IMR-90 (cell line): ENCODE measurements at regions not wholly inside any gene's neighbourhood (a gene's known extent, or its start where the extent isn't known, plus 50 kb on each side); places are given as distances from the start of the nearest gene placed in this dataset.

Source experiments
- ATAC-seq: fragments of 200-7000 bp; cut with Tn5 transposase; 2 replicates; pipeline ENCODE4 v1.9.1; 2020; ENCODE audit warnings: low read depth, mild to moderate bottlenecking, moderate library complexity
- BruUV-seq: library from RNA; stranded (reverse); fragments of 400-500 nt; replicated peaks from 2 replicates; lab custom pipeline; 2021; lab: Mats Ljungman, UMichigan
- CTCF ChIA-PET: fragments of 300-600 bp; formaldehyde crosslinking; extraction: SDS; loops from one replicate; lab custom pipeline; 2021; ENCODE audit warnings: antibody characterized with exemption; lab: Yijun Ruan, JAX
- POLR2A ChIA-PET: fragments of 300-600 bp; sonication (Branson Sonifier 250); formaldehyde crosslinking; loops from one replicate; lab custom pipeline; 2022; ENCODE audit warnings: antibody characterized with exemption; ENCODE audit not compliant: unreplicated experiment; lab: Charles Lee
- DNase-seq: peaks from one replicate; pipeline ENCODE4 v3.0.0; 2013
- H2AFZ ChIP-seq: replicated peaks from 2 replicates; pipeline ENCODE3; 2013; ENCODE audit warnings: low read length, mild to moderate bottlenecking; ENCODE audit not compliant: poor library complexity
- H2AK5ac ChIP-seq: 2 replicates; pipeline ENCODE4 v1.6.1; 2013; ENCODE audit warnings: low read depth, low read length, inconsistent platforms
- H2AK9ac ChIP-seq: replicated peaks from 2 replicates; pipeline ENCODE3; 2013; ENCODE audit warnings: mild to moderate bottlenecking, low read depth, low read length, moderate library complexity; ENCODE audit not compliant: poor library complexity
- H2BK120ac ChIP-seq: 2 replicates; pipeline ENCODE4 v1.6.1; 2013; ENCODE audit warnings: low read depth, low read length, inconsistent platforms
- H2BK15ac ChIP-seq: 3 replicates; pipeline ENCODE4 v1.6.1; 2013; ENCODE audit warnings: low read depth, low read length, inconsistent platforms
- H2BK20ac ChIP-seq: 2 replicates; pipeline ENCODE4 v1.6.1; 2013; ENCODE audit warnings: low read depth, mild to moderate bottlenecking, inconsistent platforms, low read length, moderate library complexity
- H2BK5ac ChIP-seq: 2 replicates; pipeline ENCODE4 v1.6.1; 2013; ENCODE audit warnings: mild to moderate bottlenecking, low read depth, low read length, inconsistent platforms; ENCODE audit not compliant: poor library complexity, severe bottlenecking
- H3K14ac ChIP-seq: replicated peaks from 2 replicates; pipeline ENCODE4 v1.6.1; 2013; ENCODE audit warnings: low read depth, low read length, inconsistent platforms
- H3K18ac ChIP-seq: 2 replicates; pipeline ENCODE4 v1.6.1; 2013; ENCODE audit warnings: low read depth, low read length, control low read depth
- H3K23ac ChIP-seq: 2 replicates; pipeline ENCODE4 v1.6.1; 2013; ENCODE audit warnings: low read depth, low read length, inconsistent platforms
- H3K27ac ChIP-seq: 2 replicates; pipeline ENCODE4 v1.5.1; 2013; ENCODE audit warnings: mild to moderate bottlenecking, control low read depth, low read length; ENCODE audit not compliant: insufficient read depth
- H3K27me3 ChIP-seq: 2 replicates; pipeline ENCODE4 v1.6.1; 2013; ENCODE audit warnings: low read length; ENCODE audit not compliant: control insufficient read depth, insufficient read depth
- H3K36me3 ChIP-seq: 2 replicates; pipeline ENCODE4 v1.6.1; 2013; ENCODE audit warnings: low read length, mixed read lengths; ENCODE audit not compliant: control insufficient read depth, insufficient read depth
- H3K4ac ChIP-seq: 2 replicates; pipeline ENCODE4 v1.6.1; 2013; ENCODE audit warnings: low read depth, low read length, inconsistent platforms
- H3K4me1 ChIP-seq: 2 replicates; pipeline ENCODE4 v1.6.1; 2013; ENCODE audit warnings: low read length, mixed read lengths; ENCODE audit not compliant: control insufficient read depth, insufficient read depth
- H3K4me2 ChIP-seq: 2 replicates; pipeline ENCODE4 v1.6.1; 2013; ENCODE audit warnings: low read depth, mild to moderate bottlenecking, control low read depth, low read length, moderate library complexity
- H3K4me3 ChIP-seq: 2 replicates; pipeline ENCODE4 v1.5.1; 2013; ENCODE audit warnings: low read depth, mild to moderate bottlenecking, control low read depth, low read length, moderate library complexity; ENCODE audit not compliant: insufficient read depth
- H3K56ac ChIP-seq: 2 replicates; pipeline ENCODE4 v1.6.1; 2013; ENCODE audit warnings: low read length, inconsistent platforms; ENCODE audit not compliant: insufficient read depth; ENCODE audit errors: extremely low read depth
- H3K79me1 ChIP-seq, 2 experiments: 2 replicates each; pipeline ENCODE4 v1.6.1; 2013; ENCODE audit warnings: low read length in 2 of 2, inconsistent platforms in 1 of 2, low read depth in 1 of 2
- H3K9ac ChIP-seq: 2 replicates; pipeline ENCODE4 v1.6.1; 2013; ENCODE audit warnings: low read depth, low read length, control low read depth
- H3K9me1 ChIP-seq: 2 replicates; pipeline ENCODE4 v1.6.1; 2013; ENCODE audit warnings: low read length, inconsistent platforms; ENCODE audit not compliant: insufficient read depth
- H3K9me3 ChIP-seq: 2 replicates; pipeline ENCODE4 v1.6.1; 2013; ENCODE audit warnings: low read length; ENCODE audit not compliant: control insufficient read depth, insufficient read depth
- H4K20me1 ChIP-seq: 2 replicates; pipeline ENCODE4 v1.6.1; 2013; ENCODE audit warnings: low read length, inconsistent platforms; ENCODE audit not compliant: insufficient read depth
- H4K5ac ChIP-seq: 2 replicates; pipeline ENCODE4 v1.6.1; 2013; ENCODE audit warnings: mild to moderate bottlenecking, low read depth, low read length, control low read depth
- H4K8ac ChIP-seq, 2 experiments: 2 replicates each; pipeline ENCODE4 v1.6.1; 2013; ENCODE audit warnings: low read depth in 2 of 2, low read length in 2 of 2, control low read depth in 1 of 2, inconsistent platforms in 1 of 2
- H4K91ac ChIP-seq: 2 replicates; pipeline ENCODE4 v1.6.1; 2013; ENCODE audit warnings: low read depth, low read length, inconsistent platforms; ENCODE audit not compliant: insufficient read depth
- BHLHE40 ChIP-seq: fragments of 150-350 bp; IDR thresholded peaks from 2 replicates; pipeline ENCODE4 v1.6.1; 2016; ENCODE audit warnings: mild to moderate bottlenecking, low read depth, low read length
- CTCF ChIP-seq: conservative IDR thresholded peaks from 2 replicates; pipeline ENCODE4 v1.5.1; 2012; ENCODE audit warnings: mild to moderate bottlenecking, low read depth, low read length, improper control_type of control experiment
- RAD21 ChIP-seq: IDR thresholded peaks from 2 replicates; pipeline ENCODE4 v1.6.1; 2012; ENCODE audit warnings: low read length, improper control_type of control experiment
- RFX5 ChIP-seq: IDR thresholded peaks from 2 replicates; pipeline ENCODE4 v1.8.0; 2012; ENCODE audit warnings: low read depth, mild to moderate bottlenecking, low read length, moderate library complexity
- USF2 ChIP-seq: fragments of 150-350 bp; IDR thresholded peaks from 2 replicates; pipeline ENCODE4 v1.6.1; 2017; ENCODE audit warnings: mild to moderate bottlenecking, antibody characterized with exemption, low read length, low read depth
- WGBS, 2 experiments: methylation state at CpG; one replicate each; pipeline versions ENCODE4 v1.1.5 to v1.1.7; 2013; ENCODE audit warnings: missing lambda C conversion rate in 2 of 2; ENCODE audit not compliant: insufficient read length in 1 of 2; ENCODE audit errors: extremely low coverage in 2 of 2; 5-methylcytosine and 5-hydroxymethylcytosine counted together
- dilution Hi-C: fragments of 300-500 bp; cut with HindIII; formaldehyde crosslinking; loops from one replicate; pipeline ENCODE4 v1.14.3; 2018; ENCODE audit warnings: low sequenced_read_pairs; ENCODE audit not compliant: unreplicated experiment
- in situ Hi-C: fragments of 300-500 bp; cut with MboI; formaldehyde crosslinking; loops from 3 replicates; pipeline ENCODE4 v1.14.3; 2019; ENCODE audit warnings: low sequenced_read_pairs, inconsistent platforms, mixed read lengths
- intact Hi-C: fragments of 100-400 bp; cut with micrococcal nuclease; formaldehyde crosslinking; loops from 2 replicates; pipeline ENCODE4 v1.10.0; 2022
- TF ChIP-seq, protein P1 (sequence below): fragments of 150-350 bp; IDR thresholded peaks from 2 replicates; pipeline ENCODE4 v1.6.1; 2016; ENCODE audit warnings: low read depth, mild to moderate bottlenecking, low read length, moderate library complexity, borderline replicate concordance

- CTCF ChIA-PET: no interaction called here
These were observed 533.6 kb upstream of the CADM1 start for GRCh38 chr11:116037861-116038260.

More at GRCh38 chr11:116037861-116038260, 533.6 kb upstream of the CADM1 start:
- no peak overlapping the region for H3K14ac ChIP-seq
- H2AFZ ChIP-seq: no peak overlapping the region
- dilution Hi-C loops (no loop called here), intact Hi-C loops (no loop called here), in situ Hi-C loops (no loop called here)
- no peak overlapping the region for H3K4me2 ChIP-seq
- H2BK5ac ChIP-seq: no peak overlapping the region
- no peaks in the 10 kb centered on the region for H3K79me1 ChIP-seq
- no peaks in the 10 kb centered on the region for H3K9me1 ChIP-seq
- BruUV-seq: no TSS peak
- no peak overlapping the region for H2AK5ac ChIP-seq
- H2BK120ac ChIP-seq: no peak overlapping the region
- no CpG with 5 or more reads among the region's 2 CpGs for WGBS, 2 experiments
- H3K9me3 ChIP-seq: no peaks in the 10 kb centered on the region
- H3K9ac ChIP-seq: no peak overlapping the region
- H2BK15ac ChIP-seq: no peak overlapping the region
- ATAC-seq: no peak
- no peak for DNase-seq
- H3K36me3 ChIP-seq: no peaks in the 10 kb centered on the region
- H4K8ac ChIP-seq: no peak overlapping the region
- no peaks in the 10 kb centered on the region for H4K20me1 ChIP-seq
- no peak overlapping the region for H4K91ac ChIP-seq
- H3K4ac ChIP-seq: no peak overlapping the region
- H3K18ac ChIP-seq: no peak overlapping the region
- no peak overlapping the region for H3K23ac ChIP-seq
- no peaks in the 10 kb centered on the region; the same call in 1 of the 2 replicates for H3K27me3 ChIP-seq
- H3K56ac ChIP-seq: no peak overlapping the region
- H3K27ac ChIP-seq: no peak overlapping the region
- H4K5ac ChIP-seq: no peak overlapping the region
- POLR2A ChIA-PET: no interaction called here
- H3K4me3 ChIP-seq: no peak overlapping the region
- no peaks in the 10 kb centered on the region for H3K4me1 ChIP-seq
- TF ChIP-seq RAD21: no peak
- TF ChIP-seq CTCF: no peak
- TF ChIP-seq, protein P1, sequence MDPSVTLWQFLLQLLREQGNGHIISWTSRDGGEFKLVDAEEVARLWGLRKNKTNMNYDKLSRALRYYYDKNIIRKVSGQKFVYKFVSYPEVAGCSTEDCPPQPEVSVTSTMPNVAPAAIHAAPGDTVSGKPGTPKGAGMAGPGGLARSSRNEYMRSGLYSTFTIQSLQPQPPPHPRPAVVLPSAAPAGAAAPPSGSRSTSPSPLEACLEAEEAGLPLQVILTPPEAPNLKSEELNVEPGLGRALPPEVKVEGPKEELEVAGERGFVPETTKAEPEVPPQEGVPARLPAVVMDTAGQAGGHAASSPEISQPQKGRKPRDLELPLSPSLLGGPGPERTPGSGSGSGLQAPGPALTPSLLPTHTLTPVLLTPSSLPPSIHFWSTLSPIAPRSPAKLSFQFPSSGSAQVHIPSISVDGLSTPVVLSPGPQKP: no peak
- no peak for TF ChIP-seq RFX5
- no peak for TF ChIP-seq USF2
- TF ChIP-seq BHLHE40: no peak
- H2BK20ac ChIP-seq: no peak overlapping the region
- no peak overlapping the region for H2AK9ac ChIP-seq
